ENCODE measurements at regions not wholly inside any gene's neighbourhood (a gene's known extent, or its start where the extent isn't known, plus 50 kb on each side); places are given as distances from the start of the nearest gene placed in this dataset.

- Histone ChIP-seq H3K36me3 (no peaks in the 10 kb centered on the region), H3K27me3 (no peaks in the 10 kb centered on the region), H3K27ac (no peak overlapping the region), H3K9me3 (peaks cover 0 to 5% of the 10 kb centered on the region in 2 donors), H3K4me1 (no peaks in the 10 kb centered on the region), H3K4me3 (no peak overlapping the region)
- no peak for DNase-seq (ENCODE audit: low spot score)
- TF ChIP-seq CTCF (IDR thresholded peaks at IDR 0.05), result no peak
Observed at GRCh38 chr5:164332349-164333196, 827.2 kb downstream of the MAT2B start.

- Histone ChIP-seq H3K27me3 (no peaks in the 10 kb centered on the region), H3K4me1 (no peaks in the 10 kb centered on the region), H3K27ac (no peak overlapping the region), H3K36me3 (no peaks in the 10 kb centered on the region), H3K4me3 (no peak overlapping the region), H3K9me3 (no peaks in the 10 kb centered on the region)
- no peak for TF ChIP-seq CTCF (IDR thresholded peaks at IDR 0.05)
- DNase-seq (ENCODE audit: low spot score), result no peak
Observed at GRCh38 chr5:164335837-164336236, 830.4 kb downstream of the MAT2B start.

GRCh38 chr5:164336276-164336675 is 830.9 kb downstream of the MAT2B start:
- TF ChIP-seq CTCF (IDR thresholded peaks at IDR 0.05), result no peak
- Histone ChIP-seq H3K4me1 (no peaks in the 10 kb centered on the region), H3K27ac (no peak overlapping the region)

GRCh38 chr5:164336906-164337305 is 831.5 kb downstream of the MAT2B start:
- H3K4me1 ChIP-seq, result no peaks in the 10 kb centered on the region
- TF ChIP-seq CTCF (IDR thresholded peaks at IDR 0.05), result no peak
- H3K27ac ChIP-seq, result no peak overlapping the region
- no peaks in the 10 kb centered on the region for H3K9me3 ChIP-seq
- H3K4me3 ChIP-seq, result no peak overlapping the region
- H3K27me3 ChIP-seq, result no peaks in the 10 kb centered on the region
- H3K36me3 ChIP-seq, result no peaks in the 10 kb centered on the region
- no peak for DNase-seq (ENCODE audit: low spot score)

More at GRCh38 chr5:164336276-164336675, 830.9 kb downstream of the MAT2B start:
- Histone ChIP-seq H3K9me3 (no peaks in the 10 kb centered on the region), H3K36me3 (no peaks in the 10 kb centered on the region), H3K27me3 (no peaks in the 10 kb centered on the region), H3K4me3 (no peak overlapping the region)
- no peak for DNase-seq (ENCODE audit: low spot score)

- Histone ChIP-seq H3K9me3 (no peaks in the 10 kb centered on the region), H3K4me1 (no peaks in the 10 kb centered on the region), H3K27ac (no peak overlapping the region), H3K27me3 (no peaks in the 10 kb centered on the region), H3K36me3 (no peaks in the 10 kb centered on the region), H3K4me3 (no peak overlapping the region)
- no peak for DNase-seq (ENCODE audit: low spot score)
- no peak for TF ChIP-seq CTCF (IDR thresholded peaks at IDR 0.05)
Observed at GRCh38 chr5:164341056-164341619, 835.7 kb downstream of the MAT2B start.
